ENCODE measurements at regions not wholly inside any gene's neighbourhood (a gene's known extent, or its start where the extent isn't known, plus 50 kb on each side); places are given as distances from the start of the nearest gene placed in this dataset.

GRCh38 chr4:124910327-124910726, 197.8 kb upstream of the ANKRD50 start:
- TF ChIP-seq CTCF (conservative IDR thresholded peaks at IDR 0.05; ENCODE audit: low read depth, low read length) (no peak), EZH2 (IDR thresholded peaks at IDR 0.05; ENCODE audit: borderline replicate concordance, low read depth, low read length, poor library complexity, severe bottlenecking) (no peak)

Data from A673 (cell line).